NCI-H1930 (cell line): ENCODE measurements at regions not wholly inside any gene's neighbourhood (a gene's known extent, or its start where the extent isn't known, plus 50 kb on each side); places are given as distances from the start of the nearest gene placed in this dataset.
"Not testable (repeated sequence)": the region's sequence is repeated elsewhere in the genome, so short reads cannot be mapped to it uniquely, and the experiment has no call there.

Experiments
- DNase-seq, 2 experiments: peaks; one replicate each; lab custom pipeline; 2025; lab: John Stamatoyannopoulos, UW

DNA sequence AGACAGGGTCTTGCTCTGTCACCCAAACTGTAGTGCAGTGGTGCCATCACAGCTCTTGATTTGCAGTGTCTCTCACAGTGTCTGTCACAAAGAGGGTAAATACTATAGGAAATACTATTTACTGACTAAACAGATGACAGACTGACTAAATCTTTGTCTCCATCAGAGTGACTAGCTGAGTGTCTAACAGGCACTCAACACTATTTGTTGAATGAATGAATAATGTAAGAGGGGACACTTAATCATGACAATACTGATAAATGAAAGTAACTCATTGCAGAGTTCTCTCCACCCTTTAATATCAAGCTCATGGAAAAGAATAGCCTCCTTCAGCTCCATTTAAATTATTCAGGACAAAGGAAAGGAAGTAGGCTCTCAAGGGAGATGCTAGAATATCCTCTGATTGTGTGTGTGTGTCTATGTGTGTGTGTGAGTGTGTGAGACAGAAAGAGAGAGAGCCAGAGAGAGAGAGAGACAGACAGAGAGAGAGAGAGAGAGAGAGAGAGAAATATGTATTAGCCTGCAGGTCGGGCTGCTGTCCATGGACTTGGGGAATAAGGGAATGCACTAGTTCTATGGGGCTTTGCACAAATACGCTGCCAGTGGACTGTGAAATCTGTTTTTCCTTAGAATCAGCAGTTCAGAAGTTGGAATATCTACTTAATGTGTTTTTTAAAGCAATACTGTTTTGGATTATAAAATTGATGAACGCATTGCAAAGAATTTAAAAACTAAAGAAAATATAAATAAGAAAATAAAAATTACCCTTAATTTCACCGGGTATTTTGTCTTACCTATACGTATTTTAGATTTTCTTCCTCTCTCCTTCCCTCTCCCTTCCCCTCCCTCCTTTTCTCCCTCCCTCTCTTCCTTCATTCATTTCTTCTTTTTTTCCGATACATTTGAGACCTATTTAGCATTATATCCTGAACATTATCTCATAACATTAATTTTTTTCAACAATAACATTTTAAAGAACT lies 132.9 kb upstream of the LRIG1 start:
- DNase-seq: no peak

GRCh38 chr3:66638717-66639116 lies 137.9 kb upstream of the LRIG1 start:
- no peak for DNase-seq

DNA sequence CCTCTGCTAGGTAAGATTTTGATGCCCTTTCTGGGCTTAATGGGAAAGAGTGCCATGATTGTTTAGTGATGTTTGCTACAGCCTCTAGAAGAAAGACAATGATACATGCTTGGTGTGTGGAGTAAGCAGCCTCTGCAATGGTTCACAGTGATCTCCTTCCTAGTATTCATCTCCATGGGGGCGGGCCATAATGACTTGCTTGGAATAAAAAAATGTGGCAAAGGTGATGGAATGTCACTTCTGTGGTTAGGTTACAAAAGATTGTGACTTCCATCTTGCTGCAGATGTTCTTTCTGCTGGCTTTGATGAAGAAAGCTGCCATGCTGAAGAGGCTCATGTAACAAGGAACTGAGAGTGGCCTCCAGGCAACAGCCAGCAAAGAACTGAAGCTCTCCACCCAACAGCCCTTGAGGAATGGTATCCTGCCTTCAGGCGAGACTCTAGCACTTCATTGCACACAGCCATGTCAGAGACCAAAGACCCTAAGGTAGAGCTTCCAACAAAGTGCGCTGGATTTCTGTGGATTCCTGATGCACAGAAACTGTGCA lies 139.1 kb upstream of the LRIG1 start:
- no peak for DNase-seq

DNA sequence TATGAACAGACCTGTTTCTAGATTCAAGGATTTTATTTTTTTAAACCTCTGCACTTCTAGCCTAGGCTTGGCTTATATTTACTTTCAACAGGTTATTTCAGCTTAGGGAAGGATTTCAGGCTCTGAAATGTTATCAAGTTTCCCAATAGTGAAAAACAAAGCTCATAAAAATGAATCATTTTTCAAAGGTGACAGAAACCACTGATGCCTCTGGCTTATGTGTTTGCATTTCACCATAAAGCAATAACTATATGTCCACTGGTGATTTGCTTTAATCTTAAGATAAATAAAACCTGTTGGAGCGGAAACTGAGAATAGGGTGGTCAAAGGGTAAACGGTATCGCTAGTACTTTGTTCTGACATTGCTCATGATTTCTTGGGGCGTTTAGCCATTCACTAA lies 141.2 kb upstream of the LRIG1 start:
- no peak for DNase-seq

GRCh38 chr3:66642484-66642883 lies 141.7 kb upstream of the LRIG1 start:
- no peak for DNase-seq

DNA sequence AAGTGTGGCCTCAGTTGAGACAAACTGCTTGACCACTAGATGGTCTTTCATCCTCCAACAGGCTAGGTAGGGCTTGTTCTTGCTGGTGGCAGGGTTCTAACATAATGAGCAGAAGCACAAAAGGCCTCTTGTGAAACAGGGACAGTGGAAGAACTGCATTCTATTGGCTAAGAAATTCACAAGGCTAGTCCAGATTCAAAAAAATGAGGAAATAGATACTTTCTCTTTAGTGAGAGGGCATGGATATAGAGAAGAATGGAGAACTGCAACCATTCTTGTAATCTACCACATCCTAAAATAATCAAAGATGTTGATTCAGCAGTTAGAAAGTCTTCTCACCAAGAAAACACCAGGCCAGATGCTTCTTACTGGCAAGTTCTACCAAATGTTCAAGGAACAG lies 143.7 kb upstream of the LRIG1 start:
- no peak for DNase-seq

DNA sequence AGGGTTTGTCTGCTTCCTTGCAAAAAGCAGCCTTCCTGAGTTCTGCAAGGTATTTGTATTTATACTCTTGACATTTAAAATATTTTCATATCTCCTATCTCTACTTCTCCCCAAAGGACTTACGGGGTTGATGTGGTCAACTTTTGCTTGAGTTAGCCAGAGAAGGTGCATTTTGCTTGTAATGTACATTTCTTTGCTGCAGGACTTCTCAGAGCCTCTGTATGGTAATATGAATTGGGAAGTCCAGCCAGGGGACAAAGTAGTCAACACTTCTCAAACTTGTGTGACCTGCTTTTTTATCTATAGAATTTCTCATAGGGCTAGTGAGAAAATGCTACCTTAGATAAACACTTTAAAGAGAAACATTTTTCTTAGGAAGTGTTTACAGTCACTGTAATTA lies 148.2 kb upstream of the LRIG1 start:
- no peak for DNase-seq

DNA sequence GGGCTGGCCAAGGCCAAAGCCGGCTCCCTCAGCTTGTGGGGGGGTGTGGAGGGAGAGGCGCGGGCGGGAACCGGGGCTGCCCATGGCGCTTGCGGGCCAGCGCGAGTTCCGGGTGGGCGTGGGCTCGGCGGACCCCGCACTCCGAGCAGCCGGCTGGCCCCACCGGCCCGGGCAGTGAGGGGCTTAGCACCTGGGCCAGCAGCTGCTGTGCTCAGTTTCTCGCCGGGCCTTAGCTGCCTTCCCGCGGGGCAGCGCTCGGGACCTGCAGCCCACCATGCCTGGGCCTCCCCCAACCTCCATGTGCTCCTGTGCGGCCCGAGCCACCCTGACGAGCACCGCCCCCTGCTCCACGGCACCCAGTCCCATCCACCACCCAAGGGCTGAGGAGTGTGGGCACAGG lies 150.7 kb upstream of the LRIG1 start:
- not testable (repeated sequence) for DNase-seq

- DNase-seq: not testable (repeated sequence)
Measured at GRCh38 chr3:66652100-66652499, 151.3 kb upstream of the LRIG1 start.

GRCh38 chr3:66655044-66655443 lies 154.2 kb upstream of the LRIG1 start:
- no peak for DNase-seq

- DNase-seq: no peak
Measured at GRCh38 chr3:66655671-66656070, 154.8 kb upstream of the LRIG1 start.

DNA sequence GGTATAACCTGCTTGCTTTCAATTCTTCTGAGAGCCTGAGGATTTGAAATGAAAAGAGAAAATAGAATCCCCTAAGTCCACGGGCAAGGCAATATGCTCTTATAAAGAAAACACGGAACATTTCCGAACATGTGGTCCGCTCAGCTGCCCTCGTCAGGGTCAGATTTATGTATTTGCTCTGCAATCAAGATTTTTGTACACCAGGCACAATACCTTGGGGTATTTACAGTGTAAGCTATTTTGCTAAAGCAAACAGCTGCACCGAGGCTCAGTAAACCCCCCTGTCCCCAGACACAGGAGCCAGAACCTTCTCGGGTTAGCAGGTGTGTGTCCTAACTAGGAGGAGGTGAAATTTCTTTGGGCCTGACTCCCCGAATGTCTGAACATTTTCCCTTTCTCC lies 155.8 kb upstream of the LRIG1 start:
- no peak for DNase-seq

DNA sequence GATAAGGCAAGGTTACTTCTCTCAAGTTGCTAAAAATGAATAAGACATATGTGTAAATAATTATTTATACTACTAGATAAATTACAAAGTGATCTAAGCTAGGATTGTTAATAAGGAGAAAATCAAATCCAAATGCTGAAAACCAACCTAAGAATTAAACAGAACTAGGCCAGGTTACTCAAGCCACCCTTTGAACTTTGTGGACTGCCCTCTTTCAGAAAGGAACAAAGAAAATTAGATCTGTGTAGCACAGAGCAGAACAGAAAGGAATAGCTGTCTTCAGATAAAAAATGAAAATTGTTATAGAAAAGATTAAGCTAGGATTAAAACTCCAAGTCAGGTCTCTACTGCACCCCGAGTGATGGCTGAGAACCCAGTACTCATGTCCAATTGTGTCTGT lies 158.2 kb upstream of the LRIG1 start:
- no peak for DNase-seq

- no peak for DNase-seq
Measured at GRCh38 chr3:66661628-66662027, 160.8 kb upstream of the LRIG1 start.

- DNase-seq: no peak
Measured at GRCh38 chr3:66662894-66663293, 162.1 kb upstream of the LRIG1 start.

- no peak for DNase-seq
Measured at GRCh38 chr3:66665021-66665695, 164.3 kb upstream of the LRIG1 start.

DNA sequence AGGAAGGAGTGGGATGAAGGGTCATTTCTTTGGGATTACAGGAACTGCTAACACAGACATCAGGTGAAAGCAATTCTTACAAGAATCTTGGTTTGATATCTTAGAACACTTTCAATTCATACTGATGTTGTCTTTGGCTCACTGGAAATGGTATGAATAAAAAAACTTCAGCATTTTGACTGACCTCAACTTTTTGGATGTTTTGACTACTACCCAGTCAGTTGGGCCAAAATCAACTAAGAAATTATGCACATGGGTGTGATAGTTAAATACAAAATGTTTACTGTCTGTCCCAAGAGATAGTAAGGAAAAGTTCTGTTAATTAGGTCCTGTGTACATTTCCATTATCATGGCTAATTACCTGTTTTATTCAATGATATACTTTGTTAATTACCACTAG lies 165.5 kb upstream of the LRIG1 start:
- DNase-seq: no peak

GRCh38 chr3:66667263-66667662 lies 166.4 kb upstream of the LRIG1 start:
- no peak for DNase-seq

- no peak for DNase-seq
Measured at GRCh38 chr3:66671291-66671690, 170.5 kb upstream of the LRIG1 start.

- DNase-seq: no peak
Measured at GRCh38 chr3:66672830-66673229, 172.0 kb upstream of the LRIG1 start.

DNA sequence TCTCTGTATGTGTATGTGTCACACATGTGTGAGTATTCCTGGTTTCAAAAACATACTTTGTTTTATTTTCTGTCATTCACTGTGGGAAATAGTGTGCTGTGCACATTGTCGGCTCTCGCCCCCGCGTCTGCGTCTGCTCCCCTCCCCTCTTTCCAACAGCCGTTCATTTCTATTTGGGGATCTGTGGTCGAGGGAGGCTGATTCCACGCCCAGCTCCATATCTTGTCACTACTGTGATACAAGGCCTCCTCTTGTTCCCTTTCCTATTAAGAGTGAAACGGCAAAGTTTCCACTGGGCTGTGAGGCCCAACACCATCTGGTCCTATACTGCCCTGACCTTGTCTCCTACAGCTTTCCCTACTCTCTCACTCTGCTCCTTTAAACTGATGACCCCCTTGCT lies 172.5 kb upstream of the LRIG1 start:
- no peak for DNase-seq

DNA sequence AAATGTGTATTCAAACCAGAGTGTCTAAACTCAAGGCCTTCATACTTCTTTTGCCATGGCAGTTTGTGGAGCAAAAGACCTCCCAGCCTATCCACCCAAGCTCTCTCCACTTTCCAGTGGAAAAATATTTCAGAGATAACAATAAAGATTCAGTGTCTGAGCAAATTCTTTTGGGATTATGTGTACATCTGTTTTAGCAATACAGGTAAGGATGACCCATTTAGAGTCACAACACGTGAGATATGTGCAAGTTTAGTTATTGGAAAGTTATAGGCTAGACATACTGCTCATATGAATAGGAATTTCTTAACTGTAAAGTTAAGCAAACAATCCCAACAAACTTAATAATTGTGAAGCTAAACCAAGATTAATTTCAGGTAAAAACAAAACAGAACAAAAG lies 174.5 kb upstream of the LRIG1 start:
- DNase-seq: no peak
